ENCODE measurements at regions not wholly inside any gene's neighbourhood (a gene's known extent, or its start where the extent isn't known, plus 50 kb on each side); places are given as distances from the start of the nearest gene placed in this dataset.

DNA sequence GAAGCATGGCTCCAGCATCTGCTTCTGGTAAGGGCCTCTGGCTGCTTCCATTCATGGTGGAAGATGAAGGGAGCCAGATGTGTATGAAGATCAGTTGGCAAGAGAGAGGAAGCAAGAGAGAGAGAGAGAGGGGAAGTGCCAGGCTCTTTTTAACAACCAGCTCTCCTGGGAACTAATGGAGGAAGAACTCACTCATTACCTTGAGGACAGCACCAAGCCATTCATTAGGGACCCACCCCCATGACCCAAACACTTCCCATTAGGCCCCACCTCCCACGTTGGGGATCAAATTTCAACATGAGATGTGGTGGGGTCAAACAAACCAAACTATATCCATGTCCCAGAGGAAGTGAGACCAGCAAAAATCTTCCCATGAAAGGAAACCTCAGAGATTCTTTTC lies 124.8 kb upstream of the SIX2 start:
- Mint-ChIP-seq H3K27ac (no peak overlapping the region), H3K9me3 (no peaks in the 10 kb centered on the region), H3K4me1 (peaks cover 4% of the 10 kb centered on the region), H3K27me3 (ENCODE audit: low read depth) (peaks cover 8% of the 10 kb centered on the region), H3K4me3 (no peak overlapping the region), H3K36me3 (ENCODE audit: low read depth) (no peaks in the 10 kb centered on the region)
- TF ChIP-seq, protein P1, sequence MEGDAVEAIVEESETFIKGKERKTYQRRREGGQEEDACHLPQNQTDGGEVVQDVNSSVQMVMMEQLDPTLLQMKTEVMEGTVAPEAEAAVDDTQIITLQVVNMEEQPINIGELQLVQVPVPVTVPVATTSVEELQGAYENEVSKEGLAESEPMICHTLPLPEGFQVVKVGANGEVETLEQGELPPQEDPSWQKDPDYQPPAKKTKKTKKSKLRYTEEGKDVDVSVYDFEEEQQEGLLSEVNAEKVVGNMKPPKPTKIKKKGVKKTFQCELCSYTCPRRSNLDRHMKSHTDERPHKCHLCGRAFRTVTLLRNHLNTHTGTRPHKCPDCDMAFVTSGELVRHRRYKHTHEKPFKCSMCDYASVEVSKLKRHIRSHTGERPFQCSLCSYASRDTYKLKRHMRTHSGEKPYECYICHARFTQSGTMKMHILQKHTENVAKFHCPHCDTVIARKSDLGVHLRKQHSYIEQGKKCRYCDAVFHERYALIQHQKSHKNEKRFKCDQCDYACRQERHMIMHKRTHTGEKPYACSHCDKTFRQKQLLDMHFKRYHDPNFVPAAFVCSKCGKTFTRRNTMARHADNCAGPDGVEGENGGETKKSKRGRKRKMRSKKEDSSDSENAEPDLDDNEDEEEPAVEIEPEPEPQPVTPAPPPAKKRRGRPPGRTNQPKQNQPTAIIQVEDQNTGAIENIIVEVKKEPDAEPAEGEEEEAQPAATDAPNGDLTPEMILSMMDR (IDR thresholded peaks at IDR 0.05; ENCODE audit: unreplicated experiment in 3 of 3): no peak

DNA sequence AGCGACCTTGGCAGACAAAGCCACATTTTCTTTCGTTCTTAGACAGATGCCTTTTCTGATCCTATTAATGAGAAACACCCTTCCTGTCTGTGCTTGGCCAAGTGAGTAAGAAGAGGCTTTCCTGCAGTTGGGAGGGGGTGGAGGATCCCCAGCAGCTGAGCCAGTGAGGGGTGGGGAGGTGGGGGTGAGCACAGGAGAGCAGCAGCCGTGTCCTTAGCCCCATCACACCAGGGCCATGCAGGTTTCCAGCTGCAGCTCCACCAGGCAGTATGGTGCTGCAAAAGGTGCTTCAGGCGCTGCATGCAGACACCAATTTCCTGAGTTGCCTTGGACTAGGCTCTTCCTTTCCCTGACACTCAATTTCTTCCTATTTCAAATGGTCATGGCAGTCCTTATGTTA lies 123.3 kb upstream of the SIX2 start:
- Mint-ChIP-seq H3K9me3 (no peaks in the 10 kb centered on the region), H3K27ac (no peak overlapping the region), H3K4me1 (peaks cover 4% of the 10 kb centered on the region), H3K4me3 (no peak overlapping the region), H3K27me3 (ENCODE audit: low read depth) (peaks cover 8% of the 10 kb centered on the region), H3K36me3 (ENCODE audit: low read depth) (no peaks in the 10 kb centered on the region)
- TF ChIP-seq, protein P1 (IDR thresholded peaks at IDR 0.05; ENCODE audit: unreplicated experiment in 3 of 3): no peak

DNA sequence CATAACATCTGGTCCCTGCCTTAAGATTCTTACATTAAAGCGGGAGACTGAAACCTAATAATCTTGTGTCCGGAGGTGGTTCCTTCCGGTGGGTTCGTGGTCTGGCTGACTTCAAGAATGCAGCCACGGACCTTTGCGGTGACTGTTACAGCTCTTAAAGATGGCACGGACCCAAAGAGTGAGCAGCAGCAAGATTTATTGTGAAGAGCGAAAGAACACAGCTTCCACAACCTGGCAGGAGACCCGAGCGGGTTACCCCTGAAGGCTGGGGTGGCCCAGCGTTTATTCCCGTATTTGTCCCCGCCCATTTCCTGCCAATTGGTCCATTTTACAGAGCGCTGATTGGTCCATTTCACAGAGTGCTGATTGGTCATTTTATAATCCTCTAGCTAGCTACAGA lies 122.3 kb upstream of the SIX2 start:
- no peak overlapping the region for H3K27ac Mint-ChIP-seq
- TF ChIP-seq, protein P1 (IDR thresholded peaks at IDR 0.05; ENCODE audit: unreplicated experiment in 3 of 3): no peak
- peaks cover 8% of the 10 kb centered on the region for H3K27me3 Mint-ChIP-seq (ENCODE audit: low read depth)
- no peak overlapping the region for H3K4me3 Mint-ChIP-seq
- no peaks in the 10 kb centered on the region for H3K36me3 Mint-ChIP-seq (ENCODE audit: low read depth)
- H3K4me1 Mint-ChIP-seq: peaks cover 4% of the 10 kb centered on the region
- no peaks in the 10 kb centered on the region for H3K9me3 Mint-ChIP-seq

DNA sequence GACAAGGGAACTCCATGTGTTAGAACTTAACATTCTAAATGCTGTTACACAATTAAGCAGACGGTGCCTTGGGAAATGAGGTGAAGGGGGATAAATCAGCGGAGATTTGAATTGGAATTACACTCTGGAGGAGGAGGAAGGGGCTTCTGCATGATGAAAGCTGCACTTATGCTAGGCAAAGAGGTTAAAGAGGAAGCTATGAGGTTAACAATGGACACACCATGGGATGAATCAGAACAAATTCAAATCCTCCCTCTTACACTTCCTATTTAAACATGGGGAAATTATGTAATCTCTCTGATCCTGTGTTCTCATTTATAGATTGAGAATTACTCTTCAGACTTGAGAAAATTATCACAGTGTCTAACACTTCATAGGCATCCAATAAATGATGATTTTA lies 121.5 kb upstream of the SIX2 start:
- H3K27me3 Mint-ChIP-seq (ENCODE audit: low read depth): peaks cover 4% of the 10 kb centered on the region
- H3K4me1 Mint-ChIP-seq: peaks cover 4% of the 10 kb centered on the region
- no peaks in the 10 kb centered on the region for H3K36me3 Mint-ChIP-seq (ENCODE audit: low read depth)
- no peak overlapping the region for H3K27ac Mint-ChIP-seq
- H3K9me3 Mint-ChIP-seq: no peaks in the 10 kb centered on the region
- TF ChIP-seq, protein P1 (IDR thresholded peaks at IDR 0.05; ENCODE audit: unreplicated experiment in 3 of 3): no peak
- H3K4me3 Mint-ChIP-seq: no peak overlapping the region

DNA sequence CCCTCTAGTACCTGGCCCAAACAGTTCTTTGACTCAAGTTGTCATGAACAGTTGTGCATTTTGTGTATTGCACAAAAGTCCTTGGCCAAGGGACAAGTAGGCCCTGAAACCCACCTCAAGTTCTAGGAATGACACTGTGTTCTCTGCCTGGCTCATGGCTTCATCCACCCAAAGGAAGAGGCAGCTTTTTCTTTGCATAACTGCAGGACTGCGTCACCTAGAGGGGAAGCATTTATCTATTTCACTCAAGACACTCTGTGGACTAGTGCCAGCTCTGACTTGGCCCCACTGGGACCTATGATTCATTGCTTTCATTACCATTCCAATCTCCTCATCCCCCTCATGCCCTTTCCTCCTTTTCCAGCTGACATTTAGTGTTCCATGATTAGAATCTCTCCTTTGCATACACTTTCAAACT lies 119.3 kb upstream of the SIX2 start:
- no peaks in the 10 kb centered on the region for H3K36me3 Mint-ChIP-seq (ENCODE audit: low read depth)
- H3K27ac Mint-ChIP-seq: no peak overlapping the region
- no peaks in the 10 kb centered on the region for H3K4me1 Mint-ChIP-seq
- no peak overlapping the region for H3K4me3 Mint-ChIP-seq
- TF ChIP-seq, protein P1 (IDR thresholded peaks at IDR 0.05; ENCODE audit: unreplicated experiment in 3 of 3): no peak
- H3K27me3 Mint-ChIP-seq (ENCODE audit: low read depth): peaks cover 4% of the 10 kb centered on the region
- H3K9me3 Mint-ChIP-seq: no peaks in the 10 kb centered on the region

DNA sequence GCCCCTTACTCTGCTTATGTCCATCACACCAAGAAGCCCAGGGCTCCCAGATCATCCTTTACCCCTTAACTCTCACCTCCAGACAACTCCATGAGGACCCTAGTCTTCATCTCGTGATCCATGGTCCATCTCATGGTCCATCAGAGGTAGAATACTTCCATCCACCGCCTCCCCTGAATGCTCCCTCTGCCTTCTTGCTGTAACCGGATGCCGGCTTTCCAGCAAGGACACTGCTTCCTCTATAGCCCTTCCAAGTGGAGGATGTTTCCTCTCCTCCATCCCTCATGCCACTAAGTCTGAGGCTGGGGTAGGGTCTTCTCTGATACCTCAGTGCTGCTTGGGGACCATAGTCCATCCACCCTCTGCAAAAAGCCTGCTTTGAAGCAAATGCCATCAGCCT lies 118.6 kb upstream of the SIX2 start:
- Mint-ChIP-seq H3K27me3 (ENCODE audit: low read depth) (peaks cover 4% of the 10 kb centered on the region), H3K4me3 (no peak overlapping the region), H3K4me1 (no peaks in the 10 kb centered on the region), H3K27ac (no peak overlapping the region), H3K36me3 (ENCODE audit: low read depth) (no peaks in the 10 kb centered on the region), H3K9me3 (no peaks in the 10 kb centered on the region)
- TF ChIP-seq, protein P1 (IDR thresholded peaks at IDR 0.05; ENCODE audit: unreplicated experiment in 3 of 3): no peak

Measured in nephron (organoid).